HepG2 (cell line): ENCODE measurements at regions not wholly inside any gene's neighbourhood (a gene's known extent, or its start where the extent isn't known, plus 50 kb on each side); places are given as distances from the start of the nearest gene placed in this dataset.
"Not testable (repeated sequence)": the region's sequence is repeated elsewhere in the genome, so short reads cannot be mapped to it uniquely, and the experiment has no call there.

Experiments
- ATAC-seq: fragments of 200-7000 bp; cut with Tn5 transposase; 3 replicates; pipeline ENCODE4 v1.9.1; 2020; ENCODE audit warnings: mild to moderate bottlenecking, moderate library complexity
- BruUV-seq: library from RNA; stranded (reverse); fragments of 400-500 nt; replicated peaks from 2 replicates; lab custom pipeline; 2021; lab: Mats Ljungman, UMichigan
- CTCF ChIA-PET: fragments of 300-600 bp; formaldehyde crosslinking; extraction: SDS; loops from one replicate; lab custom pipeline; 2021; ENCODE audit warnings: low total read pairs, inconsistent platforms, low intra/inter-chr PET ratio; lab: Yijun Ruan, JAX
- POLR2A ChIA-PET: fragments of 350-600 bp; sonication (Branson Sonifier 250); formaldehyde crosslinking; loops from one replicate; lab custom pipeline; 2020; ENCODE audit warnings: antibody characterized with exemption, inconsistent platforms; lab: Yijun Ruan, JAX
- DNase-seq: peaks from one replicate; pipeline ENCODE4 v3.0.0-alpha.2; 2015; ENCODE audit warnings: low spot score
- FAIRE-seq: peaks from 3 replicates; lab custom pipeline; 2011; peaks lifted over from hg19 to GRCh38; lab: Jason Lieb, UNC
- H2AFZ ChIP-seq: one replicate; pipeline ENCODE4 v1.6.1; 2011; ENCODE audit warnings: low read length, inconsistent platforms
- H3K27ac ChIP-seq: fragments of 300-600 bp; 3 replicates; pipeline ENCODE4 v1.8.0; 2011; ENCODE audit warnings: mixed run types, mild to moderate bottlenecking, mixed read lengths, low read length, inconsistent platforms; ENCODE audit not compliant: insufficient read depth; ENCODE audit errors: extremely low read length
- H3K27me3 ChIP-seq, 2 experiments: fragments of 200-600 bp in 1 of 2; 2 replicates in 1 of 2; 3 replicates in 1 of 2; pipeline versions ENCODE4 v1.6.0 to v1.8.0; 2011; ENCODE audit warnings: low read length in 2 of 2, mild to moderate bottlenecking in 2 of 2, moderate library complexity in 2 of 2, inconsistent platforms in 1 of 2; ENCODE audit not compliant: insufficient read depth in 2 of 2, control insufficient read depth in 1 of 2
- H3K36me3 ChIP-seq, 2 experiments: fragments of 200-600 bp in 1 of 2; replicated peaks in 1 of 2; 2 replicates in 1 of 2; 3 replicates in 1 of 2; pipeline versions ENCODE4 v1.5.1 to v1.8.0; 2011; ENCODE audit warnings: low read length in 2 of 2, inconsistent platforms in 1 of 2; ENCODE audit not compliant: insufficient read depth in 2 of 2, control insufficient read depth in 1 of 2
- H3K4me1 ChIP-seq: 2 replicates; pipeline ENCODE4 v1.5.1; 2012; ENCODE audit warnings: low read length, inconsistent platforms; ENCODE audit not compliant: insufficient read depth
- H3K4me2 ChIP-seq: 2 replicates; pipeline ENCODE4 v1.6.0; 2011; ENCODE audit warnings: low read depth, low read length, inconsistent platforms
- H3K4me3 ChIP-seq, 3 experiments: fragments of 200-600 bp in 1 of 3; sonication (generic), shearing (Covaris generic) in 1 of 3; replicated peaks in 1 of 3; 2 replicates each; pipeline ENCODE4 v1.5.1; 2011 to 2016; ENCODE audit warnings: low read length in 3 of 3, inconsistent platforms in 2 of 3, low read depth in 2 of 3, mild to moderate bottlenecking in 2 of 3, control low read depth in 1 of 3, mixed read lengths in 1 of 3; ENCODE audit not compliant: insufficient read depth in 1 of 3
- H3K79me2 ChIP-seq: one replicate; pipeline ENCODE4 v1.6.1; 2011; ENCODE audit warnings: low read length, inconsistent platforms; ENCODE audit not compliant: insufficient read depth
- H3K9ac ChIP-seq: 2 replicates; pipeline ENCODE4 v1.6.0; 2011; ENCODE audit warnings: mild to moderate bottlenecking, low read depth, low read length, inconsistent platforms; ENCODE audit not compliant: insufficient read depth
- H3K9me3 ChIP-seq: 2 replicates; pipeline ENCODE4 v1.5.1; 2012; ENCODE audit warnings: mild to moderate bottlenecking, low read length
- H4K20me1 ChIP-seq: 2 replicates; pipeline ENCODE4 v1.6.0; 2011; ENCODE audit warnings: inconsistent platforms, mild to moderate bottlenecking, low read length, moderate library complexity; ENCODE audit not compliant: insufficient read depth
- KAT2B ChIP-seq: fragments of 150-350 bp; IDR thresholded peaks from 2 replicates; pipeline ENCODE4 v1.6.1; 2014; ENCODE audit warnings: low read depth, low read length, borderline replicate concordance
- NCOA1 ChIP-seq: sonication (generic); formaldehyde crosslinking; IDR thresholded peaks from 2 replicates; pipeline ENCODE4 v1.9.0; 2021; ENCODE audit warnings: missing genetic modification reagents
- SIX4 ChIP-seq: sonication (generic); formaldehyde crosslinking; IDR thresholded peaks from 2 replicates; pipeline ENCODE4 v1.4.0; 2020; ENCODE audit warnings: missing genetic modification reagents
- ZNF496 ChIP-seq: sonication (generic); formaldehyde crosslinking; IDR thresholded peaks from 2 replicates; pipeline ENCODE4 v1.8.1; 2023; ENCODE audit warnings: mild to moderate bottlenecking, moderate library complexity, missing genetic modification reagents; ENCODE audit not compliant: insufficient replicate concordance
- WGBS: methylation state at CpG from one replicate; pipeline ENCODE4 v1.1.6; 2017; ENCODE audit warnings: low lambda C conversion rate; 5-methylcytosine and 5-hydroxymethylcytosine counted together
- in situ Hi-C: cut with HindIII; loops from 2 replicates; pipeline ENCODE4 v1.10.0; 2017; ENCODE audit warnings: low pct_unique_long_range_greater_than_20kb; ENCODE audit not compliant: extremely low pct_ligation_motif_present
- intact Hi-C: fragments of 100-400 bp; cut with micrococcal nuclease; formaldehyde crosslinking; loops from one replicate; pipeline ENCODE4 v1.10.0; 2022; ENCODE audit not compliant: unreplicated experiment
- TF ChIP-seq, protein P1 (sequence below): sonication (generic); formaldehyde crosslinking; IDR thresholded peaks from 2 replicates; pipeline ENCODE4; 2020; ENCODE audit warnings: missing genetic modification reagents, mild to moderate bottlenecking, borderline replicate concordance
- TF ChIP-seq, protein P2 (sequence below): sonication (generic); formaldehyde crosslinking; IDR thresholded peaks from 2 replicates; pipeline ENCODE4 v1.9.0; 2021; ENCODE audit warnings: missing genetic modification reagents, borderline replicate concordance
- TF ChIP-seq, protein P3 (sequence below): sonication (generic); formaldehyde crosslinking; IDR thresholded peaks from 2 replicates; pipeline ENCODE4 v1.4.0; 2020; ENCODE audit warnings: missing genetic modification reagents, borderline replicate concordance

DNA sequence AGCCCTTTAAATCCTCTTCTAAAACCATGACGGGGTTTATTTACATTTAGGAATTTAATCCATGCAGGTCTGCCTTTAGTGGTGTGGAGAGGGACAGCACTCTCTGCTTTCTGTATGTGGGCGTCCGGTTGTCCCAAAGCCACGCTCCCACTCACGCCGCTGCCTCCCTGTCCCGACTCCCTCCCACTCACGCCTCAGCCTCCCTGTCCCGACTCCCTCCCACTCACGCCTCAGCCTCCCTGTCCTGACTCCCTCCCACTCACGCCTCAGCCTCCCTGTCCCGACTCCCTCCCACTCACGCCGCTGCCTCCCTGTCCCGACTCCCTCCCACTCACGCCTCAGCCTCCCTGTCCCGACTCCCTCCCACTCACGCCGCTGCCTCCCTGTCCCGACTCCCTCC is 71.2 kb downstream of the FOXL3 start:
- H3K27ac ChIP-seq, H3K9me3 ChIP-seq, H3K9ac ChIP-seq, DNase-seq, H3K4me2 ChIP-seq, intact Hi-C loops, H4K20me1 ChIP-seq, in situ Hi-C loops, H3K79me2 ChIP-seq, H2AFZ ChIP-seq, POLR2A ChIA-PET, BruUV-seq, FAIRE-seq, ATAC-seq, H3K4me3 ChIP-seq, H3K36me3 ChIP-seq, CTCF ChIA-PET: not testable (repeated sequence)
- peaks cover 5 to 35% of the 10 kb centered on the region in 2 experiments; a peak in 4 of 5 replicates for H3K27me3 ChIP-seq
- 72% methylated on average over 17 of the region's 20 CpGs for WGBS
- peaks cover 38% of the 10 kb centered on the region for H3K4me1 ChIP-seq

DNA sequence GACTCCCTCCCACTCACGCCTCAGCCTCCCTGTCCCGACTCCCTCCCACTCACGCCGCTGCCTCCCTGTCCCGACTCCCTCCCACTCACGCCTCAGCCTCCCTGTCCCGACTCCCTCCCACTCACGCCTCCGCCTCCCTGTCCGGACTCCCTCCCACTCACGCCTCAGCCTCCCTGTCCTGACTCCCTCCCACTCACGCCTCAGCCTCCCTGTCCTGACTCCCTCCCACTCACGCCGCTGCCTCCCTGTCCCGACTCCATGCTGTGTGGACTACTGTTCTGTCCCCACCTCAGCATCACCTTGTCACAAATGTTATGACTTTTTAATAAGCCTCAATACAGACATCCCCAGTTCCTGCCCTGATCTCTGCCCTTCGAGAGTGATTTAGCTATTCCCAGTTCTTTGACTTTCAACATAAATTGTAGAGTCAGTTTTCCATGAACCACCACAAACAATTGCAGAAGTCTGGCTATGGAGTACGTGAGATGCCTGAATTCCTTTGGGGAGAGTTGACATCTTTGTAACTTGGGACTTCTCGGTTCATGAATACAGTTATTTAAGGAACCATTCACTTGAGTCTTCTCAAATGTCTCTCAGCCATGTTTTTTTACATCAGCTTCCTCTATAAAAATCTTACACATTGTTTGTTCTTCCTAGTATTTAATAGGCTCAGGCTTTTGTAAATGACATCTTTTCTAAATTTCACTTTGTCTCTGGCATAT is 71.9 kb downstream of the FOXL3 start:
- Histone ChIP-seq H3K4me1 (peaks cover 45% of the 10 kb centered on the region), H3K36me3 (no peaks in the 10 kb centered on the region), H3K9me3 (peaks cover 6% of the 10 kb centered on the region; the same call in 1 of the 2 replicates), H3K4me2 (peak overlapping the region; percentile 77), H3K4me3 (peak overlapping the region in 2 of 3 experiments; percentile 27 to 35; a peak in 3 of 6 replicates), H3K27me3 (peaks cover 5 to 41% of the 10 kb centered on the region in 2 experiments; a peak in 4 of 5 replicates), H2AFZ (no peak overlapping the region), H3K27ac (no peak overlapping the region), H3K9ac (peak overlapping the region; percentile 52; the same call in 1 of the 2 replicates), H3K79me2 (no peaks in the 10 kb centered on the region), H4K20me1 (no peaks in the 10 kb centered on the region)
- BruUV-seq, result no TSS peak
- DNase-seq (no peak), FAIRE-seq (no peak), ATAC-seq (no peak)
- intact Hi-C loops, result no loop called here
- CTCF ChIA-PET, result no interaction called here
- POLR2A ChIA-PET, result interaction anchor here (1.8 kb wide), 2 partner anchors 10 to 111 kb away, joined by 4 to 5 read pairs; no protein-coding TSS in a partner anchor
- 76% methylated on average over 18 of the region's 18 CpGs for WGBS
- in situ Hi-C loops, result no loop called here
- TF ChIP-seq KAT2B (no peak), ZNF496 (CRISPR knock-in tag) (no peak), NCOA1 (CRISPR knock-in tag) (no peak), SIX4 (CRISPR knock-in tag) (no peak)
- TF ChIP-seq, protein P1, sequence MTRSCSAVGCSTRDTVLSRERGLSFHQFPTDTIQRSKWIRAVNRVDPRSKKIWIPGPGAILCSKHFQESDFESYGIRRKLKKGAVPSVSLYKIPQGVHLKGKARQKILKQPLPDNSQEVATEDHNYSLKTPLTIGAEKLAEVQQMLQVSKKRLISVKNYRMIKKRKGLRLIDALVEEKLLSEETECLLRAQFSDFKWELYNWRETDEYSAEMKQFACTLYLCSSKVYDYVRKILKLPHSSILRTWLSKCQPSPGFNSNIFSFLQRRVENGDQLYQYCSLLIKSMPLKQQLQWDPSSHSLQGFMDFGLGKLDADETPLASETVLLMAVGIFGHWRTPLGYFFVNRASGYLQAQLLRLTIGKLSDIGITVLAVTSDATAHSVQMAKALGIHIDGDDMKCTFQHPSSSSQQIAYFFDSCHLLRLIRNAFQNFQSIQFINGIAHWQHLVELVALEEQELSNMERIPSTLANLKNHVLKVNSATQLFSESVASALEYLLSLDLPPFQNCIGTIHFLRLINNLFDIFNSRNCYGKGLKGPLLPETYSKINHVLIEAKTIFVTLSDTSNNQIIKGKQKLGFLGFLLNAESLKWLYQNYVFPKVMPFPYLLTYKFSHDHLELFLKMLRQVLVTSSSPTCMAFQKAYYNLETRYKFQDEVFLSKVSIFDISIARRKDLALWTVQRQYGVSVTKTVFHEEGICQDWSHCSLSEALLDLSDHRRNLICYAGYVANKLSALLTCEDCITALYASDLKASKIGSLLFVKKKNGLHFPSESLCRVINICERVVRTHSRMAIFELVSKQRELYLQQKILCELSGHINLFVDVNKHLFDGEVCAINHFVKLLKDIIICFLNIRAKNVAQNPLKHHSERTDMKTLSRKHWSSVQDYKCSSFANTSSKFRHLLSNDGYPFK (CRISPR knock-in tag), result no peak
- TF ChIP-seq, protein P2, sequence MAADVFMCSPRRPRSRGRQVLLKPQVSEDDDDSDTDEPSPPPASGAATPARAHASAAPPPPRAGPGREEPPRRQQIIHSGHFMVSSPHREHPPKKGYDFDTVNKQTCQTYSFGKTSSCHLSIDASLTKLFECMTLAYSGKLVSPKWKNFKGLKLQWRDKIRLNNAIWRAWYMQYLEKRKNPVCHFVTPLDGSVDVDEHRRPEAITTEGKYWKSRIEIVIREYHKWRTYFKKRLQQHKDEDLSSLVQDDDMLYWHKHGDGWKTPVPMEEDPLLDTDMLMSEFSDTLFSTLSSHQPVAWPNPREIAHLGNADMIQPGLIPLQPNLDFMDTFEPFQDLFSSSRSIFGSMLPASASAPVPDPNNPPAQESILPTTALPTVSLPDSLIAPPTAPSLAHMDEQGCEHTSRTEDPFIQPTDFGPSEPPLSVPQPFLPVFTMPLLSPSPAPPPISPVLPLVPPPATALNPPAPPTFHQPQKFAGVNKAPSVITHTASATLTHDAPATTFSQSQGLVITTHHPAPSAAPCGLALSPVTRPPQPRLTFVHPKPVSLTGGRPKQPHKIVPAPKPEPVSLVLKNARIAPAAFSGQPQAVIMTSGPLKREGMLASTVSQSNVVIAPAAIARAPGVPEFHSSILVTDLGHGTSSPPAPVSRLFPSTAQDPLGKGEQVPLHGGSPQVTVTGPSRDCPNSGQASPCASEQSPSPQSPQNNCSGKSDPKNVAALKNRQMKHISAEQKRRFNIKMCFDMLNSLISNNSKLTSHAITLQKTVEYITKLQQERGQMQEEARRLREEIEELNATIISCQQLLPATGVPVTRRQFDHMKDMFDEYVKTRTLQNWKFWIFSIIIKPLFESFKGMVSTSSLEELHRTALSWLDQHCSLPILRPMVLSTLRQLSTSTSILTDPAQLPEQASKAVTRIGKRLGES (CRISPR knock-in tag), result no peak
- TF ChIP-seq, protein P3, sequence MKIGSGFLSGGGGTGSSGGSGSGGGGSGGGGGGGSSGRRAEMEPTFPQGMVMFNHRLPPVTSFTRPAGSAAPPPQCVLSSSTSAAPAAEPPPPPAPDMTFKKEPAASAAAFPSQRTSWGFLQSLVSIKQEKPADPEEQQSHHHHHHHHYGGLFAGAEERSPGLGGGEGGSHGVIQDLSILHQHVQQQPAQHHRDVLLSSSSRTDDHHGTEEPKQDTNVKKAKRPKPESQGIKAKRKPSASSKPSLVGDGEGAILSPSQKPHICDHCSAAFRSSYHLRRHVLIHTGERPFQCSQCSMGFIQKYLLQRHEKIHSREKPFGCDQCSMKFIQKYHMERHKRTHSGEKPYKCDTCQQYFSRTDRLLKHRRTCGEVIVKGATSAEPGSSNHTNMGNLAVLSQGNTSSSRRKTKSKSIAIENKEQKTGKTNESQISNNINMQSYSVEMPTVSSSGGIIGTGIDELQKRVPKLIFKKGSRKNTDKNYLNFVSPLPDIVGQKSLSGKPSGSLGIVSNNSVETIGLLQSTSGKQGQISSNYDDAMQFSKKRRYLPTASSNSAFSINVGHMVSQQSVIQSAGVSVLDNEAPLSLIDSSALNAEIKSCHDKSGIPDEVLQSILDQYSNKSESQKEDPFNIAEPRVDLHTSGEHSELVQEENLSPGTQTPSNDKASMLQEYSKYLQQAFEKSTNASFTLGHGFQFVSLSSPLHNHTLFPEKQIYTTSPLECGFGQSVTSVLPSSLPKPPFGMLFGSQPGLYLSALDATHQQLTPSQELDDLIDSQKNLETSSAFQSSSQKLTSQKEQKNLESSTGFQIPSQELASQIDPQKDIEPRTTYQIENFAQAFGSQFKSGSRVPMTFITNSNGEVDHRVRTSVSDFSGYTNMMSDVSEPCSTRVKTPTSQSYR, result no peak
